Mononuclear cell (primary cell): ENCODE measurements at regions not wholly inside any gene's neighbourhood (a gene's known extent, or its start where the extent isn't known, plus 50 kb on each side); places are given as distances from the start of the nearest gene placed in this dataset.
"Not testable (repeated sequence)": the region's sequence is repeated elsewhere in the genome, so short reads cannot be mapped to it uniquely, and the experiment has no call there.

Experiments
- H3K27me3 ChIP-seq: 2 replicates; pipeline ENCODE4 v1.6.0; 2011; ENCODE audit warnings: low read length, control low read depth; ENCODE audit not compliant: insufficient read depth
- H3K4me1 ChIP-seq: 2 replicates; pipeline ENCODE4 v1.5.1; 2011; ENCODE audit warnings: mild to moderate bottlenecking, low read length, control low read depth; ENCODE audit not compliant: insufficient read depth
- H3K4me3 ChIP-seq: 2 replicates; pipeline ENCODE4 v1.5.1; 2011; ENCODE audit warnings: mild to moderate bottlenecking, low read length, moderate library complexity
- H3K9me3 ChIP-seq: 2 replicates; pipeline ENCODE4 v1.5.1; 2011; ENCODE audit warnings: low read depth, mild to moderate bottlenecking, control low read depth, low read length

GRCh38 chr10:23584396-23584795 is 145.5 kb downstream of the OTUD1 start:
- Histone ChIP-seq H3K27me3 (no peaks in the 10 kb centered on the region), H3K9me3 (no peaks in the 10 kb centered on the region), H3K4me1 (no peaks in the 10 kb centered on the region), H3K4me3 (no peak overlapping the region)

GRCh38 chr10:23585186-23585585 is 146.3 kb downstream of the OTUD1 start:
- Histone ChIP-seq H3K27me3 (no peaks in the 10 kb centered on the region), H3K9me3 (no peaks in the 10 kb centered on the region), H3K4me1 (no peaks in the 10 kb centered on the region), H3K4me3 (no peak overlapping the region)

- Histone ChIP-seq H3K27me3 (no peaks in the 10 kb centered on the region), H3K4me3 (no peak overlapping the region), H3K4me1 (no peaks in the 10 kb centered on the region), H3K9me3 (no peaks in the 10 kb centered on the region)
These were observed 146.8 kb downstream of the OTUD1 start for GRCh38 chr10:23585666-23586065.

GRCh38 chr10:23595278-23595677 is 156.4 kb downstream of the OTUD1 start:
- not testable (repeated sequence) for H3K4me1 ChIP-seq, H3K27me3 ChIP-seq, H3K4me3 ChIP-seq, H3K9me3 ChIP-seq

GRCh38 chr10:23604613-23605012 is 165.7 kb downstream of the OTUD1 start:
- no peak overlapping the region for H3K4me3 ChIP-seq
- H3K4me1 ChIP-seq = no peaks in the 10 kb centered on the region
- H3K27me3 ChIP-seq = no peaks in the 10 kb centered on the region
- no peaks in the 10 kb centered on the region for H3K9me3 ChIP-seq

GRCh38 chr10:23606456-23606855 is 167.6 kb downstream of the OTUD1 start:
- Histone ChIP-seq H3K27me3 (no peaks in the 10 kb centered on the region), H3K4me3 (no peak overlapping the region), H3K9me3 (no peaks in the 10 kb centered on the region), H3K4me1 (no peaks in the 10 kb centered on the region)

- Histone ChIP-seq H3K4me3 (no peak overlapping the region), H3K9me3 (no peaks in the 10 kb centered on the region), H3K27me3 (no peaks in the 10 kb centered on the region), H3K4me1 (no peaks in the 10 kb centered on the region)
These were observed 170.1 kb downstream of the OTUD1 start for GRCh38 chr10:23608926-23609325.

GRCh38 chr10:23610626-23611307 is 171.9 kb downstream of the OTUD1 start:
- Histone ChIP-seq H3K9me3 (no peaks in the 10 kb centered on the region), H3K27me3 (no peaks in the 10 kb centered on the region), H3K4me3 (no peak overlapping the region), H3K4me1 (no peaks in the 10 kb centered on the region)

- Histone ChIP-seq H3K4me1 (no peaks in the 10 kb centered on the region), H3K4me3 (no peak overlapping the region), H3K27me3 (no peaks in the 10 kb centered on the region), H3K9me3 (no peaks in the 10 kb centered on the region)
These were observed 172.6 kb downstream of the OTUD1 start for GRCh38 chr10:23611308-23612029.

- H3K4me3 ChIP-seq = no peak overlapping the region
- no peaks in the 10 kb centered on the region for H3K27me3 ChIP-seq
- no peaks in the 10 kb centered on the region for H3K9me3 ChIP-seq
- H3K4me1 ChIP-seq = no peaks in the 10 kb centered on the region
These were observed 175.0 kb downstream of the OTUD1 start for GRCh38 chr10:23613900-23614299.

- Histone ChIP-seq H3K27me3 (no peaks in the 10 kb centered on the region), H3K9me3 (no peaks in the 10 kb centered on the region), H3K4me1 (no peaks in the 10 kb centered on the region)
These were observed 175.6 kb downstream of the OTUD1 start for GRCh38 chr10:23614483-23614882.

GRCh38 chr10:23630376-23630775 is 191.5 kb downstream of the OTUD1 start:
- Histone ChIP-seq H3K4me3 (no peak overlapping the region), H3K27me3 (no peaks in the 10 kb centered on the region), H3K9me3 (no peaks in the 10 kb centered on the region), H3K4me1 (no peaks in the 10 kb centered on the region)

More at GRCh38 chr10:23614483-23614882, 175.6 kb downstream of the OTUD1 start:
- no peak overlapping the region for H3K4me3 ChIP-seq

- Histone ChIP-seq H3K4me3 (no peak overlapping the region), H3K27me3 (no peaks in the 10 kb centered on the region), H3K4me1 (no peaks in the 10 kb centered on the region), H3K9me3 (no peaks in the 10 kb centered on the region)
These were observed 192.0 kb downstream of the OTUD1 start for GRCh38 chr10:23630885-23631284.

GRCh38 chr10:23643111-23643780 is 204.4 kb downstream of the OTUD1 start:
- H3K4me1 ChIP-seq = peaks cover 4% of the 10 kb centered on the region
- no peaks in the 10 kb centered on the region for H3K27me3 ChIP-seq
- H3K9me3 ChIP-seq = no peaks in the 10 kb centered on the region
- no peak overlapping the region for H3K4me3 ChIP-seq

- Histone ChIP-seq H3K4me3 (no peak overlapping the region), H3K9me3 (no peaks in the 10 kb centered on the region), H3K27me3 (peaks cover 3% of the 10 kb centered on the region), H3K4me1 (peaks cover 4% of the 10 kb centered on the region)
These were observed 209.7 kb downstream of the OTUD1 start for GRCh38 chr10:23648618-23649017.
